ENCODE measurements at regions not wholly inside any gene's neighbourhood (a gene's known extent, or its start where the extent isn't known, plus 50 kb on each side); places are given as distances from the start of the nearest gene placed in this dataset.

DNA sequence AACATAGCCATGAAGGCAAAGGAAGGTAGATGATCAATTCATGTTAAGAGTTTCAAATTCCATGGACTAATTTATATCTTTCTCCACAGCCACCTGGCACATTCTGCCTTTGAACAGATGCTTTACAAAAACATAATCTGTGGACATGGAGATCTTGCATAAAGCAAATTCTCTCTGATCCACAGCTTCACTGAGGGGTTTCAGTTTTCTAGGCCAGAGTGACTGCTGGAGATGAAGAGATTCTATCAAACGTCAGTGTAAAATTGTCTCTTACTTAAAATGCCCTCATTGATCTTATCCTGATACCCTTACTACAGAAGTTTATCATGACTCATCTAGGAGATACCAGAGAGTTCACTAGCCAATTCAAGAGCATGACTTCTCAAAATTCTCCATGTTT is 291.6 kb downstream of the DAD1 start:
- Mint-ChIP-seq H3K27me3 (ENCODE audit: low read depth in 3 of 3) (peaks cover 0 to 5% (median 0%) of the 10 kb centered on the region in 3 donors), H3K4me3 (no peak overlapping the region), H3K9me3 (no peaks in the 10 kb centered on the region), H3K36me3 (no peaks in the 10 kb centered on the region), H3K27ac (no peak overlapping the region), H3K4me1 (no peaks in the 10 kb centered on the region)
- no peak overlapping the region for H3K4me2 ChIP-seq (replicated peaks; ENCODE audit: extremely low read depth, low read length, poor library complexity, severe bottlenecking)
- H3K9me3 ChIP-seq (replicated peaks in 1 of 2; ENCODE audit: control insufficient read depth in 1 of 2, insufficient read depth in 1 of 2, low read length in 2 of 2) = no peaks in the 10 kb centered on the region
- TF ChIP-seq, protein P1, sequence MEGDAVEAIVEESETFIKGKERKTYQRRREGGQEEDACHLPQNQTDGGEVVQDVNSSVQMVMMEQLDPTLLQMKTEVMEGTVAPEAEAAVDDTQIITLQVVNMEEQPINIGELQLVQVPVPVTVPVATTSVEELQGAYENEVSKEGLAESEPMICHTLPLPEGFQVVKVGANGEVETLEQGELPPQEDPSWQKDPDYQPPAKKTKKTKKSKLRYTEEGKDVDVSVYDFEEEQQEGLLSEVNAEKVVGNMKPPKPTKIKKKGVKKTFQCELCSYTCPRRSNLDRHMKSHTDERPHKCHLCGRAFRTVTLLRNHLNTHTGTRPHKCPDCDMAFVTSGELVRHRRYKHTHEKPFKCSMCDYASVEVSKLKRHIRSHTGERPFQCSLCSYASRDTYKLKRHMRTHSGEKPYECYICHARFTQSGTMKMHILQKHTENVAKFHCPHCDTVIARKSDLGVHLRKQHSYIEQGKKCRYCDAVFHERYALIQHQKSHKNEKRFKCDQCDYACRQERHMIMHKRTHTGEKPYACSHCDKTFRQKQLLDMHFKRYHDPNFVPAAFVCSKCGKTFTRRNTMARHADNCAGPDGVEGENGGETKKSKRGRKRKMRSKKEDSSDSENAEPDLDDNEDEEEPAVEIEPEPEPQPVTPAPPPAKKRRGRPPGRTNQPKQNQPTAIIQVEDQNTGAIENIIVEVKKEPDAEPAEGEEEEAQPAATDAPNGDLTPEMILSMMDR (IDR thresholded peaks at IDR 0.05) = no peak
- no peaks in the 10 kb centered on the region for H3K27me3 ChIP-seq (ENCODE audit: control insufficient read depth in 2 of 2, insufficient read depth in 2 of 2, low read length in 2 of 2)
- H3K9ac ChIP-seq (ENCODE audit: insufficient read depth, low read length, poor library complexity, severe bottlenecking) = no peak overlapping the region
- no peaks in the 10 kb centered on the region for H3K36me3 ChIP-seq (replicated peaks in 1 of 2; ENCODE audit: control insufficient read depth in 1 of 2, insufficient read depth in 2 of 2, low read length in 2 of 2)
- no peaks in the 10 kb centered on the region for H3K4me1 ChIP-seq (ENCODE audit: control insufficient read depth in 1 of 2, insufficient read depth in 2 of 2, low read length in 2 of 2)
- DNase-seq = no peak
- intact Hi-C loops (cut with micrococcal nuclease) = no loop called here
- H3K79me2 ChIP-seq (ENCODE audit: insufficient read depth, low read length) = no peaks in the 10 kb centered on the region
- H4K20me1 ChIP-seq (ENCODE audit: insufficient read depth, low read length) = no peaks in the 10 kb centered on the region
- no peak overlapping the region for H2AFZ ChIP-seq (ENCODE audit: insufficient read depth, low read depth, low read length, poor library complexity, severe bottlenecking)
- H3K27ac ChIP-seq (ENCODE audit: low read depth in 1 of 2, low read length in 2 of 2) = no peak overlapping the region
- no CpG with 5 or more reads among the region's 1 CpG for WGBS (ENCODE audit: insufficient coverage)
- H3K4me3 ChIP-seq (replicated peaks in 1 of 3; ENCODE audit: low read depth in 2 of 3, low read length in 3 of 3) = no peak overlapping the region

DNA sequence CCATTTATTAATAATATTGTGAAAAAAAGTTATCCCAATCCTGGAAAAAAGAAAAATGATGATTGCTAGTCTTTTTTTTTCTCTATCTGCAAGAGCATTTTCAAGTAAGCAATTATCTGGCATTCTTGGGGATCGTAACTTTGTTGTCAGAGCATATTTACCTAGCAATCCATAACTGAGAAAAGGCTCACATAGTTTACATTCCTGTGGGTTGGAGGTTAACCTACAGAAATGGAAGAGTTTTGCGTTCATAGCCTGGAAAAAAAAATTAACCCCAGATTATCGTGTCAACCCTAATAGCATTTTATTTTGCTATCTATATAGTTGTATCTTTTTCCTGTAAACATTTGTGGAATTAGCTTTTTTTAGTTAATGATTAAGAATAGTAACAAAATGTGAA is 292.3 kb downstream of the DAD1 start:
- Histone ChIP-seq H3K4me2 (replicated peaks; ENCODE audit: extremely low read depth, low read length, poor library complexity, severe bottlenecking) (no peak overlapping the region), H3K4me3 (replicated peaks in 1 of 3; ENCODE audit: low read depth in 2 of 3, low read length in 3 of 3) (no peak overlapping the region), H3K36me3 (replicated peaks in 1 of 2; ENCODE audit: control insufficient read depth in 1 of 2, insufficient read depth in 2 of 2, low read length in 2 of 2) (no peaks in the 10 kb centered on the region), H3K4me1 (ENCODE audit: control insufficient read depth in 1 of 2, insufficient read depth in 2 of 2, low read length in 2 of 2) (no peaks in the 10 kb centered on the region), H3K9ac (ENCODE audit: insufficient read depth, low read length, poor library complexity, severe bottlenecking) (no peak overlapping the region), H2AFZ (ENCODE audit: insufficient read depth, low read depth, low read length, poor library complexity, severe bottlenecking) (no peak overlapping the region), H3K9me3 (replicated peaks in 1 of 2; ENCODE audit: control insufficient read depth in 1 of 2, insufficient read depth in 1 of 2, low read length in 2 of 2) (no peaks in the 10 kb centered on the region), H3K79me2 (ENCODE audit: insufficient read depth, low read length) (no peaks in the 10 kb centered on the region), H3K27me3 (ENCODE audit: control insufficient read depth in 2 of 2, insufficient read depth in 2 of 2, low read length in 2 of 2) (no peaks in the 10 kb centered on the region), H3K27ac (ENCODE audit: low read depth in 1 of 2, low read length in 2 of 2) (no peak overlapping the region), H4K20me1 (ENCODE audit: insufficient read depth, low read length) (no peaks in the 10 kb centered on the region)
- H3K9me3 Mint-ChIP-seq = no peaks in the 10 kb centered on the region
- H3K27ac Mint-ChIP-seq = no peak overlapping the region
- intact Hi-C loops (cut with micrococcal nuclease) = no loop called here
- H3K4me1 Mint-ChIP-seq = no peaks in the 10 kb centered on the region
- DNase-seq = no peak
- H3K27me3 Mint-ChIP-seq (ENCODE audit: low read depth in 3 of 3) = peaks cover 0 to 5% (median 0%) of the 10 kb centered on the region in 3 donors
- H3K4me3 Mint-ChIP-seq = no peak overlapping the region
- no peaks in the 10 kb centered on the region for H3K36me3 Mint-ChIP-seq
- no CpG with 5 or more reads among the region's 3 CpGs for WGBS (ENCODE audit: insufficient coverage)
- TF ChIP-seq, protein P1 (IDR thresholded peaks at IDR 0.05) = no peak

All from CD14-positive monocyte (primary cell).